HG03439 (cell line): ENCODE measurements at regions not wholly inside any gene's neighbourhood (a gene's known extent, or its start where the extent isn't known, plus 50 kb on each side); places are given as distances from the start of the nearest gene placed in this dataset.
"Not testable (repeated sequence)": the region's sequence is repeated elsewhere in the genome, so short reads cannot be mapped to it uniquely, and the experiment has no call there.

ENCODE experiments used
- ATAC-seq: cut with Tn5 transposase; IDR thresholded peaks from one replicate; pipeline ENCODE4 v1.9.1; 2021; ENCODE audit warnings: mild to moderate bottlenecking, moderate library complexity; ENCODE audit not compliant: unreplicated experiment

GRCh38 chr4:128540122-128540521 is 252.5 kb upstream of the PGRMC2 start:
- ATAC-seq, result no peak

- no peak for ATAC-seq
Measured at GRCh38 chr4:128538111-128538882, 250.7 kb upstream of the PGRMC2 start.

- no peak for ATAC-seq
Measured at GRCh38 chr4:128536746-128537145, 249.1 kb upstream of the PGRMC2 start.

GRCh38 chr4:128535510-128535909 is 247.9 kb upstream of the PGRMC2 start:
- ATAC-seq, result not testable (repeated sequence)

GRCh38 chr4:128528793-128529553 is 241.4 kb upstream of the PGRMC2 start:
- no peak for ATAC-seq

GRCh38 chr4:128527946-128528576 is 240.4 kb upstream of the PGRMC2 start:
- ATAC-seq, result no peak

- ATAC-seq, result no peak
Measured at GRCh38 chr4:128527351-128527750, 239.7 kb upstream of the PGRMC2 start.

- ATAC-seq, result no peak
Measured at GRCh38 chr4:128525992-128526630, 238.5 kb upstream of the PGRMC2 start.

- no peak for ATAC-seq
Measured at GRCh38 chr4:128525387-128525786, 237.8 kb upstream of the PGRMC2 start.

- ATAC-seq, result no peak
Measured at GRCh38 chr4:128524311-128524710, 236.7 kb upstream of the PGRMC2 start.

- ATAC-seq, result no peak
Measured at GRCh38 chr4:128521648-128522111, 234.1 kb upstream of the PGRMC2 start.

GRCh38 chr4:128521156-128521555 is 233.5 kb upstream of the PGRMC2 start:
- no peak for ATAC-seq

- no peak for ATAC-seq
Measured at GRCh38 chr4:128519163-128519830, 231.7 kb upstream of the PGRMC2 start.

GRCh38 chr4:128517739-128518510 is 230.3 kb upstream of the PGRMC2 start:
- peak; percentile 95 for ATAC-seq

GRCh38 chr4:128517096-128517738 is 229.6 kb upstream of the PGRMC2 start:
- ATAC-seq, result no peak

- peak; percentile 71 for ATAC-seq
Measured at GRCh38 chr4:128516301-128516969, 228.8 kb upstream of the PGRMC2 start.

GRCh38 chr4:128513664-128514484 is 226.3 kb upstream of the PGRMC2 start:
- ATAC-seq, result no peak

GRCh38 chr4:128512767-128513322 is 225.2 kb upstream of the PGRMC2 start:
- no peak for ATAC-seq
